ENCODE measurements at regions not wholly inside any gene's neighbourhood (a gene's known extent, or its start where the extent isn't known, plus 50 kb on each side); places are given as distances from the start of the nearest gene placed in this dataset.

DNA sequence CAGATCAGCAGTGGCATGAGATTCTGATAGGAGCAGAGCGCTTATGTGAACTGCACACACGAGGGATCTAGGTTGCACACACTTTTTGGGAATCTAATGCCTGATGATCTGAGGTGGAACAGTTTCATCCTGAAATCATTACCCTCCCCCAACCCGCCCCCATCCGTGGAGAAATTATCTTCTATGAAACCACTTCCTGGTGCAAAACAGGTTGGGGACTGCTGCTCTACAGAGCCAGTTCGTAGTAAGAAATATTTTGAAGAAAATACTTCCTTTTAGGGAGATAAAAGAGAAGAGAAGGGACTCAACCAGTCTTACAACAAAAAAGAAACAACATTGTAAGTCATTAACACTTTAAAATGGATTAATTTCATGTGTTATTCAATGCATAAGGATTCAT is 1308.2 kb downstream of the GATA3 start:
- TF ChIP-seq, protein P1, sequence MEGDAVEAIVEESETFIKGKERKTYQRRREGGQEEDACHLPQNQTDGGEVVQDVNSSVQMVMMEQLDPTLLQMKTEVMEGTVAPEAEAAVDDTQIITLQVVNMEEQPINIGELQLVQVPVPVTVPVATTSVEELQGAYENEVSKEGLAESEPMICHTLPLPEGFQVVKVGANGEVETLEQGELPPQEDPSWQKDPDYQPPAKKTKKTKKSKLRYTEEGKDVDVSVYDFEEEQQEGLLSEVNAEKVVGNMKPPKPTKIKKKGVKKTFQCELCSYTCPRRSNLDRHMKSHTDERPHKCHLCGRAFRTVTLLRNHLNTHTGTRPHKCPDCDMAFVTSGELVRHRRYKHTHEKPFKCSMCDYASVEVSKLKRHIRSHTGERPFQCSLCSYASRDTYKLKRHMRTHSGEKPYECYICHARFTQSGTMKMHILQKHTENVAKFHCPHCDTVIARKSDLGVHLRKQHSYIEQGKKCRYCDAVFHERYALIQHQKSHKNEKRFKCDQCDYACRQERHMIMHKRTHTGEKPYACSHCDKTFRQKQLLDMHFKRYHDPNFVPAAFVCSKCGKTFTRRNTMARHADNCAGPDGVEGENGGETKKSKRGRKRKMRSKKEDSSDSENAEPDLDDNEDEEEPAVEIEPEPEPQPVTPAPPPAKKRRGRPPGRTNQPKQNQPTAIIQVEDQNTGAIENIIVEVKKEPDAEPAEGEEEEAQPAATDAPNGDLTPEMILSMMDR (IDR thresholded peaks at IDR 0.05): no peak
- no peak for TF ChIP-seq POLR2A (IDR thresholded peaks at IDR 0.05)

Data from esophagus squamous epithelium (tissue), 4 donors.